HG02840 (cell line): ENCODE measurements at regions not wholly inside any gene's neighbourhood (a gene's known extent, or its start where the extent isn't known, plus 50 kb on each side); places are given as distances from the start of the nearest gene placed in this dataset.

Experiments
- ATAC-seq: cut with Tn5 transposase; IDR thresholded peaks from one replicate; pipeline ENCODE4 v1.9.1; 2021; ENCODE audit warnings: mild to moderate bottlenecking, moderate library complexity, moderate number of reproducible peaks; ENCODE audit not compliant: unreplicated experiment, low FRiP score

GRCh38 chr13:29935309-29935981, 85.0 kb upstream of the UBL3 start:
- ATAC-seq = peak; percentile 96

- ATAC-seq = no peak
Observed at GRCh38 chr13:29934531-29935308, 84.3 kb upstream of the UBL3 start.

GRCh38 chr13:29933401-29933800, 83.0 kb upstream of the UBL3 start:
- no peak for ATAC-seq

- no peak for ATAC-seq
Observed at GRCh38 chr13:29931696-29932095, 81.3 kb upstream of the UBL3 start.

GRCh38 chr13:29929062-29929847, 78.8 kb upstream of the UBL3 start:
- ATAC-seq = no peak

- ATAC-seq = no peak
Observed at GRCh38 chr13:29926098-29926476, 75.7 kb upstream of the UBL3 start.

GRCh38 chr13:29925457-29926097, 75.2 kb upstream of the UBL3 start:
- ATAC-seq = no peak

GRCh38 chr13:29924482-29925350, 74.3 kb upstream of the UBL3 start:
- no peak for ATAC-seq

GRCh38 chr13:29923554-29924481, 73.4 kb upstream of the UBL3 start:
- no peak for ATAC-seq

- ATAC-seq = no peak
Observed at GRCh38 chr13:29922896-29923295, 72.5 kb upstream of the UBL3 start.

GRCh38 chr13:29922281-29922821, 71.9 kb upstream of the UBL3 start:
- ATAC-seq = no peak

GRCh38 chr13:29921542-29921941, 71.1 kb upstream of the UBL3 start:
- no peak for ATAC-seq

- ATAC-seq = no peak
Observed at GRCh38 chr13:29920025-29920643, 69.7 kb upstream of the UBL3 start.

- no peak for ATAC-seq
Observed at GRCh38 chr13:29918845-29919244, 68.4 kb upstream of the UBL3 start.

GRCh38 chr13:29917650-29918049, 67.2 kb upstream of the UBL3 start:
- ATAC-seq = no peak

GRCh38 chr13:29914581-29914980, 64.2 kb upstream of the UBL3 start:
- ATAC-seq = no peak

GRCh38 chr13:29911781-29912418, 61.5 kb upstream of the UBL3 start:
- no peak for ATAC-seq
